ENCODE measurements at regions not wholly inside any gene's neighbourhood (a gene's known extent, or its start where the extent isn't known, plus 50 kb on each side); places are given as distances from the start of the nearest gene placed in this dataset.

GRCh38 chr12:46523863-46524770, 151.5 kb upstream of the SLC38A2 start:
- Histone ChIP-seq H2BK12ac (ENCODE audit: low read depth, low read length) (no peak overlapping the region), H2AFZ (ENCODE audit: low read length) (no peak overlapping the region), H3K4me1 (replicated peaks in 1 of 4; ENCODE audit: control insufficient read depth in 3 of 4, insufficient read depth in 4 of 4, low read length in 3 of 4) (0 out of 7 replicates have a peak, but pooled peaks cover 0 to 3% (median 0%) of the 10 kb centered on the region in 4 experiments), H3K9me3 (ENCODE audit: insufficient read depth in 2 of 2, low read depth in 1 of 2, low read length in 1 of 2) (peaks cover 5 to 8% of the 10 kb centered on the region in 2 experiments; a peak in 2 of 4 replicates), H3K4ac (replicated peaks; ENCODE audit: insufficient read length, low read depth, low read length) (no peak overlapping the region), H2AK5ac (ENCODE audit: low read depth, low read length) (no peak overlapping the region), H3K18ac (ENCODE audit: extremely low read depth, low read length) (no peak overlapping the region), H4K5ac (ENCODE audit: insufficient read length, low read depth, low read length) (no peak overlapping the region), H3K23me2 (ENCODE audit: low read depth, low read length) (no peaks in the 10 kb centered on the region), H3K56ac (replicated peaks; ENCODE audit: insufficient read length, low read depth, low read length) (no peak overlapping the region), H3K23ac (ENCODE audit: insufficient read length) (no peak overlapping the region), H3K9ac (replicated peaks in 1 of 4; ENCODE audit: extremely low read depth in 1 of 4, low read depth in 3 of 4, low read length in 3 of 4) (no peak overlapping the region), H3K79me2 (ENCODE audit: control insufficient read depth in 1 of 2, insufficient read depth in 2 of 2, low read length in 2 of 2) (no peaks in the 10 kb centered on the region), H3K4me3 (ENCODE audit: extremely low read depth in 1 of 4, insufficient read depth in 2 of 4, low read depth in 3 of 4, low read length in 4 of 4) (no peak overlapping the region), H2BK5ac (ENCODE audit: low read depth, low read length) (no peak overlapping the region), H3K27me3 (replicated peaks in 1 of 4; ENCODE audit: control insufficient read depth in 3 of 4, extremely low read depth in 1 of 4, insufficient read depth in 3 of 4, low read length in 3 of 4) (no peaks in the 10 kb centered on the region), H3K36me3 (ENCODE audit: control insufficient read depth in 2 of 4, insufficient read depth in 4 of 4, low read length in 3 of 4) (no peaks in the 10 kb centered on the region; a peak in 1 of 8 replicates), H2BK15ac (ENCODE audit: low read length) (no peak overlapping the region), H2BK20ac (ENCODE audit: low read length) (no peak overlapping the region), H4K8ac (ENCODE audit: extremely low read depth, insufficient read depth, low read length) (no peak overlapping the region), H4K20me1 (replicated peaks in 1 of 2; ENCODE audit: control insufficient read depth in 1 of 2, insufficient read depth in 2 of 2, low read length in 2 of 2) (no peaks in the 10 kb centered on the region), H3K4me2 (ENCODE audit: insufficient read depth in 1 of 2, low read depth in 2 of 2, low read length in 2 of 2) (no peak overlapping the region), H4K91ac (replicated peaks; ENCODE audit: insufficient read length, low read length) (no peak overlapping the region), H3K79me1 (ENCODE audit: low read depth, low read length) (no peaks in the 10 kb centered on the region), H3K27ac (ENCODE audit: low read depth, low read length) (no peak overlapping the region), H2BK120ac (replicated peaks; ENCODE audit: low read depth, low read length) (no peak overlapping the region), H3K14ac (ENCODE audit: insufficient read length) (no peak overlapping the region)
- WGBS, 2 experiments (ENCODE audit: extremely low coverage in 1 of 2, insufficient coverage in 1 of 2, insufficient read length in 1 of 2, insufficient replicate concordance in 2 of 2, low coverage in 1 of 2, low lambda C conversion rate in 2 of 2, missing lambda C conversion rate in 1 of 2) = 90% methylated on average over 10 of the region's 10 CpGs; no CpG with 5 or more reads in 1 of the 2 experiments
- POLR2A ChIA-PET (ENCODE audit: partially characterized antibody) = interaction anchor here (0.6 to 1.0 kb wide), 3 partner anchors 19 to 158 kb away, joined by 3 to 5 read pairs (median 3); no protein-coding TSS in a partner anchor
- CTCF ChIA-PET (ENCODE audit: partially characterized antibody) = interaction anchor here (0.6 to 1.8 kb wide), 5 partner anchors 9 to 242 kb away, joined by 3 to 6 read pairs (median 3); no protein-coding TSS in a partner anchor
- DNase-seq (ENCODE audit: low read depth in 1 of 2, low spot score in 2 of 2) (no peak), FAIRE-seq (no peak)
- TF ChIP-seq CEBPB (IDR thresholded peaks at IDR 0.05; ENCODE audit: low read depth, low read length) (no peak), RFX5 (IDR thresholded peaks at IDR 0.05; ENCODE audit: borderline replicate concordance, low read depth, low read length) (no peak), CHD1 (IDR thresholded peaks at IDR 0.05; ENCODE audit: low read depth, low read length) (no peak), SIRT6 (IDR thresholded peaks at IDR 0.05; ENCODE audit: low read length) (no peak), EZH2 (IDR thresholded peaks at IDR 0.05; ENCODE audit: low read depth, low read length, severe bottlenecking) (no peak), RBBP5 (IDR thresholded peaks at IDR 0.05; ENCODE audit: borderline replicate concordance, low read depth, low read length) (no peak), USF2 (IDR thresholded peaks at IDR 0.05; ENCODE audit: low read length) (no peak), NANOG (IDR thresholded peaks at IDR 0.05; ENCODE audit: insufficient read depth, low read depth, low read length, poor library complexity, severe bottlenecking) (no peak)
